NCI-H1092 (cell line): ENCODE measurements at regions not wholly inside any gene's neighbourhood (a gene's known extent, or its start where the extent isn't known, plus 50 kb on each side); places are given as distances from the start of the nearest gene placed in this dataset.

Source experiments
- DNase-seq: peaks from one replicate; lab custom pipeline; 2025; lab: John Stamatoyannopoulos, UW

DNA sequence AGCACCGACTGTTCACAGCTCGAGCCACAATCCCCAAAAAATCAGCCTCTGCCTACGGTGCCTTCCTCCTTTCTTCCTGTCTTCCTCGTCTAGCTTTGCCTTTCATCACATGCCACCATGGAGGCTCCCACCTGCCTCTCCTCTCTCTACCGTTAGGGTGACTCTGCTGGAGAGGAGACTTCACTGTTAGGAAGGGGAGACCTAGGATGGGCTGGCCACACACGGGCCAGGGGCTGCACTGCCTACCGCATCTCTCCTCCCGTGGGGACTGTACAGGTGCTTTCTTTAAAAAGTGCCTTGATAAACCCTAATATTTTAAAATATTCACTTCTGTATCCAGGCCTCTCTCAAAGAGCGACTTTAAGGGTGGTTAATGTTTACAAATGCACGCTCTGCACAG lies 1104.7 kb downstream of the BCL11B start:
- no peak for DNase-seq

DNA sequence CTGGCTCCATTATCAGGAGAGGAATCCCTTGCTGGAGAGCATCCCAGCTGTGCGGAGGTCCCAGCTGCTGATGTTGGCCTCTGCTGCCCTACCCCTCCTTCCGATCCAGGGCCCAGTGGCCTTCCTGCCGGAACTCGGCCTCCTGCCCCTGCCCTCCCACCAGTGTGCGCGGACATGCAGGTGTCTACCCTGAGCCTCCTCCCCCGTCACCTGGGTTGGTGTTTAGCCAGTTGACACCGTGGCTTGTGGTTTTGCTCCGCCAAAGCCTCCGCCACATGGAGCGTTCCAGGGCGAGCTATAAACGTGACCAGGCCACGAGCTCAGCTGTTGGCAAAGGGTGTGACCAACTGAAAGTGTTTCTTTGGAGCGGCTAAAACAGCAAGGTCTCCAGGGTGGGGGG lies 1104.3 kb downstream of the BCL11B start:
- DNase-seq, result no peak

DNA sequence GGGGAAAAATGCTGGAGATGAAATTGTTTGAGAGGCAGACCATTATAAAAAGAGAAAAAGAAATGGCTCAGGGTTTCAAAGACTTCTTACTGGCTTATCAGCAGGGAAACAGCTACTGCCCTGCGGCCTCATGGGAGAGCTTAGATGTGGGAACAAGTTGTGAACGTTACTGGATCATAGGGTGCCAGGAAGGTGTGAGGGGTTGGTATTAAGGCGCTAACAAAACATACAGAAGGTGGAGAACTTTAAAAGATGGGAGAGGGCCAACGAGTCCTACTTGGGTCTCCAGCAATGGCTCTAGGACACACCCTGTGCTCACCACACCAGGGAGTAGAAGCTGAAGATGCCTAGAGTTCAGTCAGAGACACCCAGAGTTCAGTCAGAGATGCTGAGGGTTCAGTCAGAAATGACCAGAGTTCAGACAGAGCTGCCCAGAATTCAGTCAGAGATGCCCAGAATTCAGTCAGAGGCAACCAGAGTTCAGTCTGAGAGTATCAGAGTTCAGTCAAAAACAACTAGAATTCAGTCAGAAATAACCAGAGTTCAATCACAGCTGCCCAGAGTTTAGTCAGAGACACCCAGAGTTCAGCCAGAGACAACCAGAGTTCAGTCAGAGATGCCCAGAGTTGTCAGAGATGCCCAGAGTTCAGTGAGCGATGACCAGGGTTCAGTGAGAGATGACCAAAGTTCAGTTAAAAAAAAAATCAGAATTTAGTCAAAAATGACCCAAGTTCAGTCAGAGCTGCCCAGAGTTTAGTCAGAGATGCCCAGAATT lies 1103.6 kb downstream of the BCL11B start:
- no peak for DNase-seq

DNA sequence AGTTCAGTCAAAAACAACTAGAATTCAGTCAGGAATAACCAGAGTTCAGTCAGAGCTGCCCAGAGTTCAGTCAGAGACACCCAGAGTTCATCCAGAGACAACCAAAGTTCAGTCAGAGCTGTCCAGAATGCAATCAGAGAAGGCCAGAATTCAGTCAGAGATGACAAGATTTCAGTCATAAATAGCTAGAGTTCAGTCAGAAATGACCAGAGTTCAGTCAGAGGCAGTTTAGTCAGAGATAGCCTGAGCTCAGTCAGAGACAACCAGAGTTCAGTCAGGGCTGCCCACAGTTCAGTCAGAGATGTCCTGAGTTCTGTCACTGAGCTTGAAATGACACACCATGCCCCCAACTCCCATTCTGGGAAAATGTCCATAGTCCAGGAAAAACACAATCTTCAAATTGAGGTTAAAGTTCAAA lies 1102.8 kb downstream of the BCL11B start:
- no peak for DNase-seq

DNA sequence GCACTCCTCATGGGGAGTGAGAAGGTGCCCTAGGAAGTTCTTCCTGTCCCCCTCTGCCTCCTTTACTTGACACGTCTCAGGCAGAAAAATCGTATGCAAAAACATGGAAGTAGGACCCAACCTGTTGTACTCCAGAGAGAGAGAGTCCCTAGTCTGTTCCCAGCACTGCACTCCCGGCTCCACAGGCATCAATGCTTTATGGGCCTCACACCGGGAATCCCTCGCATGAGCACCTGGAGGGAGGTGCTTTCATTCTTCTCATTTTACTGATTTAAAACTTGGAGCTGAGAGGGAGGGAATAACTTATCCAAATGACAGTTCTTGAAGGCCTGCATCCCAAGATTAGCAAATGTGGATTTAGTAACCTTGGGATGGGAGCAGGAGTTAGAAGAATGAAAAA lies 1101.4 kb downstream of the BCL11B start:
- DNase-seq, result no peak

DNA sequence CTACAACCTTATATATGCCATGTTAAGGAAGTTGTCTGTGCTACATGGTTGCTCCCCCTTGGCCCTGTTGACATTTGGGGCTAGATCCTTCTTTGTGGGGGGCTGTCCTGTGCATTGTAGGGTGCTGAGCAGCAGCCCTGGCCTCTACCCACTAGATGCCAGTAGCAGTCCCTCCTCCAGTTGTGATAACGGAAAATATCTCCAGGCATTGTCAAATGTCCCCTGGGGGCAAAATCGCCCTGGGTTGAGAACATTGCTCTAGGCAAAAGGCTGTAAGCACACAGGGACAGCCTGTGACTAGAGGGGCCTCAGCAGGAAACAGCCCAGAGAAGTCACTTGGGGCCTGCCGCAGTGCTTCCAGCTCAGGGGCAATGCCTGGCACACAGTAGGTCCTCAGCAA lies 1100.3 kb downstream of the BCL11B start:
- no peak for DNase-seq

DNA sequence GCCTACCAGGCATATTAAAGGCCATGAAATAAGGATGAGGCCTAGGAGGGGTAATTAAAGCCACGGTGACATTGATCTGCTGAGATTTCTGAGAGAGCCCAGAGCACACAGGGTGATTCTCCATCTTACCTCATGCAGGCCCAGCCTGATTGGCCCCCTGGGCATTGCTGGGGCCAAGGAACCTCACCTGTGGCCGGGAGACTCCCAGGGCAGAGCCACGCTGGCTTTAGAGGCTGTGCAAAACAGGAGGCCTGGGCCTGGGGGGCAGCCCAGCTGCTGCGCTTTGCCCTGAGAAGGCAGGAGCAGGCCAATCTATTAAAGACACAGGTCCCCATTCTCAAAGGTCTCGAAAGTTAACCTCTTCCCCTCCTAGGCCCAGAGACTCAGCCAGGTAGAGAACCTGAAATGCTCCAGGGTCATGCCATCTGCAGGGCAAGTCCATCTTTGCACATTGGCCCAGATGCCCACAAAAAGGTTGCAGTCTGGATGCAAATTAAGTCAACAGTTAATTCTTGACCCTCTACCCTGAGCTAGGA lies 1099.7 kb downstream of the BCL11B start:
- no peak for DNase-seq

DNA sequence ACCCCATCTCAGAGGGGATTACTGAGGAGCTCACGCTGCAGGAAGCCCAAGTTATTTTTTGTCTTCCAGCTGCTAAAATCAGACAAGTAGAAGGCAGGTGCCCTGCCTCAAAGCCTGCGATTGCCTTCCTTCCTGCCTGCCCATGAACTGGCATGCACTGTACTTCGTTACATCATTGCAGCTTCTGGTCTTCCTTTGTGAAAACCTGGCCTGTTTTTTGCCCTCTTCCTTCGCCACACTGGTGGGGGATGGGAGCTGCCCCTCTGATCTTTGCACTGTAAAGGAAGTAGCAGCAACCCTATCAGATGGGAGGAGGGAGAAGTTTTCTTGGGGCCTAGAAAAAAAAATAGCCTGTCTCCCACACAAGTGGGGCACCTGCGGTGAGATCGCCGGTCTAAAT lies 1098.7 kb downstream of the BCL11B start:
- DNase-seq, result no peak

DNA sequence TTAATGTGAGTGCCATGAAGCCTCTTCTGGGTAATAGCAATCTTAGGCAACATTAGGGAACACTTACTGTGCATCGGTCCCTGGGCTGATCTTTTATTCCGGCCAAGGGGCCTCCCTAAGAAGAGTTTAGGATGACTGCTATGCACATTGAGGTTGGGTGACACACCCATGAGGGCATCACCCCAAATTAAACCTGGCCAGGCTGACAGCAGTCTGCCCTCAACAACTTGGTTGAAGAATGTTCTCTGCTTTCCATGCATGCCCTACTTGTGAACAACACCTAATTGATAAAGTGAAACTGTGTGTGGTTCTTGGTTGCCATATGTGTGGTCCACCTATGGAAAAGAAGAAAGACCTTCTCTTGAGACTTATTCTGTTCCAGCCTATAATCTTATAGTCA lies 1098.0 kb downstream of the BCL11B start:
- DNase-seq, result no peak

DNA sequence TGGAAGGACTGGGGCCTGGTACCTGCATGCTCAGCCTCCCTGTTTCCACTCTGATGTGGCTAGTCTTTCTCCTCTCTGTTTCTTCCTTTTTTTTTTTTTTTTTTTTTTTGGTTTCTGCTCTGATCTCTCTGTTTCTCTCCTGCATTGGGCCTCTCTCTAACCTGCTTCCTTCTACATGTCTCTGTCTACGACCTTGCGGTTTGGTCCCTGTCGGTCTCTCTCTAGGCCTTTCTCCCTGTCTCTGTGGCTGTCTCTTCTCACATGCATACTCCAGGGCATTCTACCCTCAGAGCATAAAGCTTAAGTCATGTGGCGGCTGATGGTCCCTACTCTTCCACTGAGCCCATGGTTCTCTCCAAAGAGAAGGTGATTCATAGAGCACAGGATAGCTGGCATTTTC lies 1096.6 kb downstream of the BCL11B start:
- DNase-seq, result no peak

DNA sequence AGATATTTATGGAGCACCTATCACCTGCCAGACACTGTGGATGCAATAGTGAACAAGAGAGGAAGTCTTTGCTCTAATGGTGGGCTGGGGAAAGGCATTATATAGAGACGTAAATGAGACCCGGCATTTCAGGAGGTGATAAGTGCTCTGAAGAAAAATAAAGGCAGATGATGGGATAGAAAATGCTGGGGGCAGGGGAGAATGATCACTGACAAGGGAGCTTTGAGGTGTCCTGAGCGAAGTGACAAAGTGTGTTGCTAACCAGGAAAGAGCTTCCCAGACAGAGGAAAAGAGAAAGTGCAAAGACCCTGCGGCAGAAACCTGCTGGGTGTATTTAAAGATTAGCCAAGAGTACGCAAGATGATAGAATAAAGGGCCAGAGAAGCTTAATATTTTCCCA lies 1096.1 kb downstream of the BCL11B start:
- DNase-seq, result no peak

DNA sequence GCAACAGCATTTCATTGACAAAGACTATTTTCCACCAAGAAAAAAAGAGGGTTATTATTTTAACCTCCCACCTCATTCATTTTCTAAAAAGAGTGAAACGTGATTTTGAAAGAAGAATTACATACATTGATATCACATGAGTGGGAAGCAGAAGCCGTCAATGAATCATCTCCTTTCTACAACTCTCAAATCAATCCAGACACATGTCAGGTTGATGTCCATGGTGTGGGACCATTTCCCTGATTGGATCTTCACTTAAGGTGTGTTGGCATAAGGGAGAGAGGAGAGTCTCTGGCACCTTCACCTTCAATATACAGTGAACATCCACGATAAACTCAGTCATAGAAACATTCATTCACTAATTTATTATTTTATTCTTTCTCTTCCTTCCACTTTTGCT lies 1095.1 kb downstream of the BCL11B start:
- no peak for DNase-seq

DNA sequence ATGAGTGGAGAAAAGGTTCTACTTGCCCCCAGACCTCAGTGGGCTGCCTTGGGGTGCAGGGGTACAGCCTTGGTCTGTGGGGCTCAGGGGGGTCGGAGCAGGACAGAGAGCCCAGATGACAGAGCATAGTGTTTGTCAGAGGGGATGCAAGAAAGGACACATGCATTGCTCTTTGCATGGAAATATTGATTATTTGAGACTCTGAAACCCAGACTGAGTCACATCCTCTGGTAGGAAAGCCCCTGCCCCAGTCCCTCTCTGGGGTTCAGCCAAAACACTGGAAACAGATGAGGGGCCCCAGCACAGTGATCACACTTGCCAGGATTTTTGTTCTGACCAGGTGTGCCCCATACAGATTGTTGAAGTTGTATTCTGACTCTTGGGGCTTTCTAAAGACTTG lies 1094.4 kb downstream of the BCL11B start:
- DNase-seq, result no peak

DNA sequence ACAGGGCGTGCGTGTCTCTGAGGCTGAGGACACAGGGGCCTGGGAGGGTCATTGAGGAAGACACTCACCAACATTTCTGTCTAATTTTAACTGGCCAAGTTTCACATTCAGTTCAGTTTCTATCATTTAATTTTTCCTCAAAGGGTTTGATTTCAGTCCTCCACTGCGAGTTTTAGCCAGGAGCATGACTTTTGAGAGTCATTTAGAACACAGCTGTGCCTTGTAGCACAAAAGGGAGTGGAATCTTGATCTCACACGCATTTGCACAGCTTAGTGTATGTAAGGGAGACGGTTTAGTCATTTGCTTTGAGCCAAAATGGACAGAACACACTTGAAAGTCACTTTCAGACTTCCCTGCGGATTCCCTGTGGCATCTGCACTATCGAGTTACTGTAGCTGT lies 1090.8 kb downstream of the BCL11B start:
- no peak for DNase-seq

DNA sequence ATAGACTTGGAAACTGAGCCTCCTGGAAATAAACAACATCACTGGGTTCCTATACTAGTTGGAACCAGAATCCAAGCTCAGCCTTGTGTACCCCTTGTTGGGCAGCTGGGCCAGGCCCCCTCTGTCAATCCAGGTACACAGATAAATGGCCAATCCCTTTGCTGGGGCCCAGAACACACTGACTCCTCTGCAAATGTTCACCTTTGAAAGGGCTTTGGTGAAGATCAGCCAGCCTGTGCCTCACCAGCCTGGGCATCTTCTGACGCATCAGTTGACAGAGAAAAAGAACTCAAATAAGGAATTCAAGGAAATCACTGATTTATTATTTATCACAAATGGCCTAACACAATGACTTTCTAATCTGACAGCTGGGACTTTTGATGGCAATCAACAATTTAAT lies 1090.2 kb downstream of the BCL11B start:
- no peak for DNase-seq

DNA sequence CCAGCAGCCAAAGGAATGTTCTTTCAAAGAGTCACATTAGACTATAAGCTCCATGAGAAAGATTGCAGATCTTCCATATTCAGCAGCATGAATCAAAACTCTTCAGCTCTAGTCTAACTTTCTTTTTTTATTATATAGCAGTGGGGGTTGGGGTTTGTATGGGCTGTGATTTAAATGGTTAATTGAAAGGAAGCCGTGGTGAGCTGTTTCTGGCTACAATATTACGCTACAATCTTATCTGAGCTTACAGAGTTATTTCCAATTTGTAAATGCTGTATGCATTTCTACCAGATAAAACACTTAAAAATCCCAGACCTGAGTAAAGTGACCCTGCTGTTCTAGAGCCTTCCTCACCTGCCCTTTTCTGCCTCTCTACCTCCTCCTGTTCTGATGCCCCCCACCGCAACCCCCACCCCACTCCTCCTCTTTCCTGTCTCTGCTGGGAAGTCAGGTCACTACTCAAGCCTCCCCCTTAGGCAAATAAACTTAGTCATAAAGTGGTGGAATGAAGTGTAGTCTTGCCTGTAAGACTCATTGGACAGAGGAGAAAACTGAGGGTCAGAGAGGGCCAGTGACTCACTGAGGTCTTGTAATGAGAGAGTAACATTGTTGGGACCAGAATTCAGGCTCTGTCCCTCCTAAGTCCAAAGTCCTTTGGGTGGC lies 1089.5 kb downstream of the BCL11B start:
- no peak for DNase-seq

DNA sequence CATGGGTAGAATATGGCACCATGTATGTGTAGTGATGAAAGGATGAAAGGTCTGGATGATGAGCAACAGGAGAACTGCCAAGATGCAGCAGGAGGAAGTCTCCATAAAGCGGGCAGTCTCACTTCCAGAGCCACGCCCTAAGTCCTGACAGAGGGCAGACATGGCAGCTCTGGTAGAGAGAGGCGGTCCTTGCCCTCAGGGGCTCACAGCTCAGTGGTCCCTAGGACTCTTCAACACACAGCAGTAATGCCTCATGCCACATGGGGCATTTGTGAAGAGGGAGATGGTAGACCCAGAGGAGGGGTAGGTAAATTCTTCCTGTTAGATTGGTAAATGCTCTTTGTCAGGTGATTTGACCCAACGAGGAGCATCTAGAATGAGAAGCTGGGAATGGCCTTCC lies 1088.4 kb downstream of the BCL11B start:
- no peak for DNase-seq

DNA sequence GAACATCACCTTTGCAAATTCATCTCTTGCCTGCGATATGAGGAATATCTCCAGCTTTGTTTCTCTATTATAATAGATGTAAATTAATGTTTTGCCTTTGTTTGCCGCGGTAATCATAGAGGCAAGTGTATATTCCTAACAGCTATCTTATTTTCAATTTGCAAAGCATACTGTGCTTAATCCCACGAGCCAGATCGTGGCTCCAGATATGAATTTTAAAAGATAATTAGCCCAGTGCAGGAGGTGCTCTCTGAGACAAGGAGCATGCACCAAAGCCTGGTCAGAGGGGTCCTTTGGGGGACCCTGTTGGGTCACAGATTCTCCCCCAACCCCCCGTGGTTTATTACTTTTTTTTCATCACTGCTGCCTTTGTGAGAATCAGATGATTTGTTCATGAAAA lies 1087.5 kb downstream of the BCL11B start:
- no peak for DNase-seq

DNA sequence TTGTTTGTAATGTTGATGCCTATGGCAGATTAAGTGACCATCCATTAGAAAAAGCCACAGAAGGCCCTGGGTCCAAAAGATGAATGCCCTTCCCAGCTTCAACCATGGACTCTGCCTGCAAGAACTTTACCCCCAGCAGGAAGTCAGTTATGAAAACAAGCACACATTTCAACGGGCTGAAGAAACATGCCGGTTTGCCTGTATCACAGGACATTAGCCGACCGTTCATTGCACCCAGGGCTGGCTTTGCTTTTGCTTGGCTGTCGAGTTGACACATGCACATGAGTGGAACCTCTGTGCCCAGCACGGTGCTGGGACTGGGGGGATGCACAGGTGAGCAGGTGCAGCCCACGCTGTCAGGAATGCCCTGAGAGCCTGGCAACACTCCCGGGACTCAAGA lies 1087.0 kb downstream of the BCL11B start:
- no peak for DNase-seq

DNA sequence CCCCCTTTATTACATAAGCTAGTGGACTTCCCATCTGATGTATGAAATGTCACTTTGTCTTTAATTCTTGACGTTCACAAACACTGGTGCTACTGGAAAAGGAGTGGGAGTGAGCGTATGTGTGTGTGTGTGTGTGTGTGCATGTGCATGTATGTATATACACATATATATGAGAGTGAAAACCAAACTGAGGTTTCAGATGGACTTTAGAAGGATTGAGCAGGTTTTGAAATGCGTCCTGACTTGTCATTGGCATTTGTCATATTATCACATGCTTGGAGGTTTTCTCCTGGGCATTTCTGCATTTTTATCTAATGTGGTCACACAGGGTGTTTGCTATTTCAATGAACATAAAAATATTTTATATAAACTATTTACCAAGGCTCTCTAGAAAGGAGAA lies 1085.9 kb downstream of the BCL11B start:
- DNase-seq, result no peak

DNA sequence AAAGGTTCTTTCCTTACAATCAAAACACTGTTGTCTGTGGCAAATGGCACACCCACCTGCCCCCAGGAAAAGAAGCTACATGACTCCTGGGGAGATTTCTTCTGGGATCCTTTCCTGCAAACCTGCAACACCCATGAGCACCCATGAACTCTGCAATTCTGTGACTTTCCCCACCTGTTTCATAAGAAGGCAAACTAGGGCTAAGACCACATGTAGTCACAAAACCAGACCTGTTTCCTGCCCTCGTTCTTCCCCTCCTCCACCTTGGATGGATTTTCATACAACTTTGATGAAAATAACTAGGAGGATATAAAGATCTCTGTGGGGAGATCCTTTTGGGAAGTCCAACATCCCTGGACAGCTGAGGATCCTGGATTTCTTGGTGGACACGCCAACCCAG lies 1084.7 kb downstream of the BCL11B start:
- DNase-seq, result no peak

DNA sequence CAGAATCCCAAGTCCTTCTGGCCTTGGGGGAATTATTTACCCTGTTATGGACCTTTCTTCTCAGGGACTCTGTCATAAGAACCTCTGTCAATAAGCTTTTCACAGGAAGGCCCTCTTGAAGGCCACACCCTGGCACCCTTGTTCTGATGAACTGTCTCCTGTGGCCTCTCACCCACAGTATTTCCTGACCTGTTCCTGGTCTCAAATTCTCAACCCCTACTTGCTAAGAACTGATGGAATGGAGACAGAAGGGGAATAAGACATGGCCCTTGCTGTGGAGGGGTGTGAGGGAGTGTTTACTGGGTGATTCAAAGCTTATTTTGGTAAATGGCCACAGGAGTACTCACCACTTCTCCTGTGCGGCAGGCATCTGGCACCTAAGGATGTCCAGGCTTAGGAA lies 1082.9 kb downstream of the BCL11B start:
- peak; percentile 15 for DNase-seq

DNA sequence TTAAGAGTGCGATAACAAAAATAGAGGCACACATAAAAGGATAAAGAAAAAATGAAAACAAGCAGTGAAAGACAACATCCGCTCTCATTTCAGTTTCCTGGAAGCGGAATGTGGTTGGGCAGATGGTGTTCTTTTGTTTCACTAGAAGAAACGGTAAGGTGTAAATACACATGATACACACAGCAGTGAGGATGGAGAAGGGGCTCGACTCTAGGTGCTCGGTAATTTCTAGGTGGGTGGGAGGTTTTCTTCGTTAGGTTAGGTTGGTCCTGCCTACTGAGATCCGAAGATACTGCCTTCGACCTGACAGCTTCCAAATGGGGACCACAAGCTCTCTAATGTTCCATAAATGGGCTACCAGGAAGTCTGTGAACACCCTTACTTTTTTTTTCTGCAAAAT lies 1082.5 kb downstream of the BCL11B start:
- DNase-seq, result no peak

DNA sequence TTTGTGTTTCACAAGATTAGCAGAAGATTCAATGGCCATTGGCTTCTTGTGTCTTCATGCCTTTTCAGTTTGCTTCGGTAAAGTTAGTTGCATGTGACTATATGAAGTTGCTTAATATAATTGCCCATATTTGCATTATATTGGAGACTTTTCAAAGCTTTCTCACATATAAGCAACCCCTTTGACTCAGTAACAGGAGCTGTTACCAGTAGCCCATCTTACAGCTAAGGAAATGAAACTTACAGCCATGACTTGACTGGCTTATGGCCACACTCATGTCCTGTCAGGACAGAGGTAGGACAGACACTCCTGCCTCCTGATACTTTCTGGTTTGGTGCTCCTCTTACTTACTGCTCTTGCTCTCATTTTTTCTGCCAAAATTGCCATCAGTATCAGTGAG lies 1082.1 kb downstream of the BCL11B start:
- DNase-seq, result no peak
